GM18861 (cell line): ENCODE measurements at regions not wholly inside any gene's neighbourhood (a gene's known extent, or its start where the extent isn't known, plus 50 kb on each side); places are given as distances from the start of the nearest gene placed in this dataset.

ENCODE experiments used
- ATAC-seq: cut with Tn5 transposase; IDR thresholded peaks from one replicate; pipeline ENCODE4 v1.9.1; 2021; ENCODE audit not compliant: unreplicated experiment

GRCh38 chr16:8199390-8199789 lies 390.9 kb downstream of the TMEM114 start:
- no peak for ATAC-seq

DNA sequence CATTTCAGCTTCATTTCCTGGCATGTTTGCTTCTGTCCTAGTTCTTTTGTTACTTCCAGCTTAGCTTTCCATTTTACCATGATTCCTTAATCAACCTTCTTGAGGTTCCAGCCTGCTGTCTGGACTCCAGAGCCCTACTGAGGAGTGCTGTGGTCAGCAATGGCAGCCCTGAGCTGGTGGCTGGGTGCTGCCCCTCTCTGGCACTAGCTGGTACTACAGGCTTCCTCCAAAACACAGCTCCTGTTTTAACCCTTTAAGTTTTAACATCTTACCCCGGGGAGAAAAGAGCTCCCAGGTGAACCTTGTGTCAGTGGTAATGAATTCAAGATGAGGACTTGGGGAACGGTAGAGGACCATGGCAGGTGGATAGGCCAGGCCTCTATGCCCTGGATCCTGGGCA lies 395.5 kb downstream of the TMEM114 start:
- no peak for ATAC-seq

GRCh38 chr16:8188841-8189240 lies 401.5 kb downstream of the TMEM114 start:
- ATAC-seq: no peak

DNA sequence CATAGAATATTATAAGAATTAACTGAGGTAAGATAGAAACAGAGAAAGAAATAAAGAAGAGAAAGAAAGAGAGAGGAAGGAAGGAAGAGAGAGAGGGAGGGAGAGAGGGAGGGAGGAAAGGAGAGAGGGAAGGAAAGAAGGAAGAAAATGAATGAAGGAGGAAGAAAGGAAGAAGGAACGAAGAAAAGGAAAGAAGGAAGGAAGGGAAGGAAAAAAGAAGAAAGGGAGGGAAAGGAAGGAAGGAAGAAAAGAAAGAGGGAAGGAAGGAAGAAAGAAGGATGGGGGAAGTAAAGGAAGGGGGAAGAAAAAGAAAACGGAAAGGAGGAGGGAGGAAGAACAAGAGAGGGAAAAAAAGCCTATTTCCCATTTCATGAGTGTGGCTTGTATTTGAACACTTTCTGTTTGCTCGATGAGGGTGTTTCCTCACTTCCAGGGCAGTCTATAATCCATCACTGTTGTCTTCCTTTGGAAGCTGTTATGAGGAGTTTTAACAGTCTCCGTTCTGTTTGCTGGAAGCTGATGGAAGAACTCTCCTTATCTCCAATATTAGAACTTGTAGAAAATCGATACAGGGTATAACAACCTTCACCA lies 402.4 kb downstream of the TMEM114 start:
- ATAC-seq: no peak

GRCh38 chr16:8184854-8185253 lies 405.5 kb downstream of the TMEM114 start:
- no peak for ATAC-seq

GRCh38 chr16:8183176-8184099 lies 406.9 kb downstream of the TMEM114 start:
- ATAC-seq: no peak

- no peak for ATAC-seq
Measured at GRCh38 chr16:8182761-8183160, 407.6 kb downstream of the TMEM114 start.

- ATAC-seq: no peak
Measured at GRCh38 chr16:8179615-8180014, 410.7 kb downstream of the TMEM114 start.

DNA sequence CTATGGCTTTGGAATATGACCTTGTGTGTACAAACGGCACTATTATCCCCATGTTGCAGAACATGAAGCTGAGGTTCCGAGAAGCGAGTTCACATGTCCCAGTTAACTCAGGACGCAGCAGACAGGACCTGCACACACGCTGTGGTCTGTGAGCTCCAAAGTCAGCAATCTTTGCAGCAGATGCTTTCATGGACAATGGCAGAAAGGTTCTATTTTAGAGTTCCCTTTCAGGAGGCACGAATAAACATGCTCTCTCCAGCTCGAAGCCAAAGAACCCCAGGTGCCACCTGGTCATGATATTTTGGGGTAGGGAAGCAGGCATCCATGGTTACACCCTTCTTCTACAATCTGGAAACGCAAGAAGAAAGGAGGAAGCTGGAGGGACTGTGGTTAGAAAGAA lies 412.0 kb downstream of the TMEM114 start:
- ATAC-seq: no peak

GRCh38 chr16:8175411-8175810 lies 414.9 kb downstream of the TMEM114 start:
- no peak for ATAC-seq

DNA sequence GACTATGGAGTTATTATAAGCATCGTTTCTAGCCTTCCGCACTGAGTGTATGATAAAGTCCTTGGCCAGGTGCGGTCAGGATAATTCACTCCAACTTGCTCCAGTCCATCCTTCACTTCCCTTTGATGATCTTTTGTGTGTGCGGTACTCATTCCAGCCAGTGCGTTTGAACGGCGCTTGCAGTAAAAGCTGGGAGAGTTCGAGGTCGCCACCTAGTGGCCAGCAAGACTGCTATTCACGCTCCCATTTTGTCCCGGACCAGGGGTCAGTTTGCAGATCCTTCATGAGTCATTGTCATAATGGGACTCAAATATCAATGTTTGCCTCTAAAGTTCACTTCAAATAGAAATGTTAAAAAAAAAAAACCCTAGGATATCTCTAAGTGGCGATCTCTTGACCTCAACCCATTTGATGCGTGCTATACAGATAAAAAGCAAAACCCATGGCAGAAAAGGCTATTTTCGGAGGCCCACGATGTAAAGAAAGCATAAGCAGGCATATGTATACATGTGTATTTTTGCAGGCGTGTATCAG lies 417.1 kb downstream of the TMEM114 start:
- ATAC-seq: no peak

GRCh38 chr16:8172551-8172950 lies 417.8 kb downstream of the TMEM114 start:
- no peak for ATAC-seq

- ATAC-seq: no peak
Measured at GRCh38 chr16:8168016-8168415, 422.3 kb downstream of the TMEM114 start.

DNA sequence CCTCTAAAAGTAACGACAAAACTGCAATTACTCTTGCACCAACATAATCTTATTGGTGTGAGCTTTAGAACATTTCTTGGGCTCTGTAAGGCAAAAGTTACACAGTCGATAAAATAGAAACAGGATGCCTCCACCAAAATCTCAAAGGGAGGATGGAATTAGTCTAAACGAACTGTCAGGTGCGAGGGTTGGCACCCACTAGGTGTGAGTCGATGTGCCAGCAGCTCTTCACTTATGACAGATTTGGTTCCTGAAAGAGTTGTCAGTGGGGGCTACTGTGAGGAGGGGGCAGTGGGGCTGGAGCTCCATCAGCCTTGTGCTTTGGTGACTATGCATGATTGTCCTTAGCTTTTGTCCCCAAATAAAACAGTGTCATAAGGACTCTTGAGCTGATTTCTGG lies 422.9 kb downstream of the TMEM114 start:
- no peak for ATAC-seq

DNA sequence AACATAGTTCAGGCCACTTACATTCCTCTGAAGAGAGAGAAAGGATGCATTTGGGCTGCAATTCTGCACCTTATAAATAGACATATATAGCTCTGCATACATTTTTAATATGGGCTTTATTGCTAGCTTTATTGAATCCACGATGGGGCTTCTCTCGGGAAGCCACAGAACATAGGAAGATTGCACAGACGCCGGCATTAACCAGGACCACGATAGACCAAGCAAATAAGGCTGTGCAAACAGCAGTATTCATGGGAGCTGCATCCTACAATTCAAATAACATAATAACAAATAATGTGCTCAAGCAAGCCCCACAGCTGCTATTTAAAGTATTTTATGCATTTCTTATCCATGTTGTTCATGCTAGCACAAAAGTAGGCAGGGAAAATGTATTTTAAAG lies 432.3 kb downstream of the TMEM114 start:
- no peak for ATAC-seq

DNA sequence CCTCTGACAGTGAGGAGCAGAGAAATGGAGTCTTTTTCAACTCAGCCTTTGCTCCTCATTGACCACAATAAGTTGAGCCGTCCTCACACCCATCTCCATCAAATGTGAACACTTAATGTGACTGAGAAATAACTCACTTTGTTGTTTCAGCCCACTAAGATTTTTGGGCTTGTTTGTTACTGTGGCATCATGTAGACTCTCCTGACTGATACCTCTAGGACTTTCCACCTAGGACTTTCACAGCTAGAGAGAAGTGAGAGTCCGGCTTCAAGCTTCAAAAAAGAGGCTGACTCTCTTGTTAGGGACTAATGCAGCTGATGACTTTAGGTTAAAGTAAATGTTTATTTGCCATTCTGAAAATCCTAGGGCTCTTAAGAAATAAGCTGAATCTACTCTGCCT lies 435.0 kb downstream of the TMEM114 start:
- ATAC-seq: no peak

- ATAC-seq: no peak
Measured at GRCh38 chr16:8146256-8147012, 443.9 kb downstream of the TMEM114 start.

DNA sequence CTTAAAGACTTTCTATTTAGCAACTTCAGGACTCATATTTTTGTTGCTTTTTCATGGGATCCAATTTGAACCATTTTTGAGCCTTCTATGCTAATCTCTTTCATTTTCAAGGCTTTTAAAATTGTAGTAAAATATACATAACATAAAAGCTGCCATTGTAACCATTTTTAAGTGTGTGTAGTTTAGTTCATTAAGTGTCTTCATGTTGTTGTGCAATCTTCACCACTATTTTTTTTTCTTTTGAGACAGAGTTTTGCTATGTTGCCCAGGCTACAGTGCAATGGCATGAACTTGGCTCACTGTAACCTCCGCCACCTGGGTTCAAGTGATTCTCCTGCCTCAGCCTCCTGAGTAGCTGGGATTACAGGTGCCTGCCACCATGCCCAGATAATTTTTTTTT lies 451.6 kb downstream of the TMEM114 start:
- ATAC-seq: no peak

GRCh38 chr16:8137606-8138005 lies 452.7 kb downstream of the TMEM114 start:
- no peak for ATAC-seq

DNA sequence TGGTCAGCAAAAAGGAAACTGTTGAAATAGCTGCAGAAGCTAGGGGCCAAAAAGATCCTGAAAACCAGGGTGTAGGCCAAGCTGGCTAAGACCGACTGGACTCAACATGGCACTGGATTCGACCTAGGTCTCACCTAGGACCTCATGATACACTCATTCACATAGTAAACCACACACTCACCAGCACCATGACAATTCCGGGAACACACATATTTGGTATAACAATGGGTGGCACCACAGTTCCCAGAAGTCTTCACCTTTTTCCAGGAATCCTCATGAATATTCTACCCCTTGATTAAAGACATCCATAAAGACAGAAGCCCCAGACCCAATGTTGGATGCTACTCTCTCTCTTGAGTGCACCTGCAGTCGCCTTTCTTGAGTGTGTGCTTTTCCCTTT lies 460.1 kb downstream of the TMEM114 start:
- no peak for ATAC-seq

DNA sequence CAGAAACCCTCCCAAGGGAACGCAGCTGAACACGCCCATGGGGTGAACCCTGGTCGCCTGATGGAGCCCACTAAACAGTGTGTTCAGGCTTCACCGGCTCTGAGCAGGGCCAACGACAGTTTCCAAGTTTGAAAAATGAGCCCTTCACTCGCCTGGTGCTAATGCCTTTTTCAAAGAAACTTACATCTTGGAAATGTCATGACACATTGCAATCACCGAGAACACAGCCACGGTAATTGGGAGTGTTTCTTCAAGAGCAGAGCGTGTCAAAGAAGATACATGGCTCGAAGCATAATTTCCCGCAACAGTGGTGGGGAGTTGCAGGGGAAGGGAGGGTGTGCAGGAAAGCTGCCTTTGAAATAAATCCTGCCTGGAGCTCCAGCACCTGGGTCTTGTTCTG lies 463.2 kb downstream of the TMEM114 start:
- no peak for ATAC-seq

GRCh38 chr16:8126313-8126712 lies 464.0 kb downstream of the TMEM114 start:
- ATAC-seq: no peak
